Sigmoid colon (tissue), 4 donors: ENCODE measurements at regions not wholly inside any gene's neighbourhood (a gene's known extent, or its start where the extent isn't known, plus 50 kb on each side); places are given as distances from the start of the nearest gene placed in this dataset.

Source experiments
- POLR2AphosphoS5 ChIP-seq, 4 donors: sonication (generic); formaldehyde crosslinking; IDR thresholded peaks; one replicate each; pipeline ENCODE4 v1.6.1; 2017; ENCODE audit warnings: antibody characterized with exemption in 4 of 4
- TF ChIP-seq, protein P1 (sequence below), 4 experiments: fragments of 450-650 bp in 3 of 4; fragments of 200-600 bp in 1 of 4; IDR thresholded peaks; one replicate each; pipeline ENCODE4 v1.5.1; 2016 to 2019; ENCODE audit warnings: antibody characterized with exemption in 4 of 4, mild to moderate bottlenecking in 3 of 4, moderate library complexity in 2 of 4

- TF ChIP-seq, protein P1, sequence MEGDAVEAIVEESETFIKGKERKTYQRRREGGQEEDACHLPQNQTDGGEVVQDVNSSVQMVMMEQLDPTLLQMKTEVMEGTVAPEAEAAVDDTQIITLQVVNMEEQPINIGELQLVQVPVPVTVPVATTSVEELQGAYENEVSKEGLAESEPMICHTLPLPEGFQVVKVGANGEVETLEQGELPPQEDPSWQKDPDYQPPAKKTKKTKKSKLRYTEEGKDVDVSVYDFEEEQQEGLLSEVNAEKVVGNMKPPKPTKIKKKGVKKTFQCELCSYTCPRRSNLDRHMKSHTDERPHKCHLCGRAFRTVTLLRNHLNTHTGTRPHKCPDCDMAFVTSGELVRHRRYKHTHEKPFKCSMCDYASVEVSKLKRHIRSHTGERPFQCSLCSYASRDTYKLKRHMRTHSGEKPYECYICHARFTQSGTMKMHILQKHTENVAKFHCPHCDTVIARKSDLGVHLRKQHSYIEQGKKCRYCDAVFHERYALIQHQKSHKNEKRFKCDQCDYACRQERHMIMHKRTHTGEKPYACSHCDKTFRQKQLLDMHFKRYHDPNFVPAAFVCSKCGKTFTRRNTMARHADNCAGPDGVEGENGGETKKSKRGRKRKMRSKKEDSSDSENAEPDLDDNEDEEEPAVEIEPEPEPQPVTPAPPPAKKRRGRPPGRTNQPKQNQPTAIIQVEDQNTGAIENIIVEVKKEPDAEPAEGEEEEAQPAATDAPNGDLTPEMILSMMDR (IDR thresholded peaks at IDR 0.05), result no peak
- TF ChIP-seq POLR2AphosphoS5 (IDR thresholded peaks at IDR 0.05), result no peak
Measured at GRCh38 chr18:10296491-10296890, 157.9 kb upstream of the APCDD1 start.
